ENCODE measurements at regions not wholly inside any gene's neighbourhood (a gene's known extent, or its start where the extent isn't known, plus 50 kb on each side); places are given as distances from the start of the nearest gene placed in this dataset.

- Histone ChIP-seq H3K27me3 (ENCODE audit: control insufficient read depth in 3 of 3, insufficient read depth in 3 of 3, low read length in 2 of 3) (no peaks in the 10 kb centered on the region), H3K36me3 (ENCODE audit: control insufficient read depth in 4 of 4, insufficient read depth in 4 of 4, low read length in 4 of 4) (no peaks in the 10 kb centered on the region), H3K27ac (ENCODE audit: low read depth in 1 of 2, low read length in 1 of 2) (no peak overlapping the region), H3K9me3 (ENCODE audit: control insufficient read depth in 4 of 4, insufficient read depth in 3 of 4, low read length in 3 of 4) (peaks cover 0 to 3% (median 0%) of the 10 kb centered on the region in 4 donors), H3K4me1 (ENCODE audit: control insufficient read depth in 5 of 5, insufficient read depth in 5 of 5, low read length in 5 of 5) (no peaks in the 10 kb centered on the region), H3K4me3 (no peak overlapping the region), H3K9ac (ENCODE audit: insufficient read depth in 1 of 2, low read length in 2 of 2) (no peak overlapping the region)
- WGBS, 2 donors: 86 to 89% methylated on average over 1 of the region's 1 CpG
- DNase-seq (no peak), ATAC-seq (ENCODE audit: insufficient read depth, low FRiP score) (no peak)
- TF ChIP-seq CTCF (IDR thresholded peaks at IDR 0.05; ENCODE audit: control extremely low read depth, extremely low read depth): no peak
These were observed 455.0 kb downstream of the EPHA3 start for GRCh38 chr3:89562373-89562772.

- Histone ChIP-seq H3K27ac (ENCODE audit: low read depth in 1 of 2, low read length in 1 of 2) (no peak overlapping the region), H3K36me3 (ENCODE audit: control insufficient read depth in 4 of 4, insufficient read depth in 4 of 4, low read length in 4 of 4) (no peaks in the 10 kb centered on the region), H3K9me3 (ENCODE audit: control insufficient read depth in 4 of 4, insufficient read depth in 3 of 4, low read length in 3 of 4) (peaks cover 0 to 3% (median 0%) of the 10 kb centered on the region in 4 donors), H3K4me1 (ENCODE audit: control insufficient read depth in 5 of 5, insufficient read depth in 5 of 5, low read length in 5 of 5) (no peaks in the 10 kb centered on the region), H3K4me3 (no peak overlapping the region), H3K9ac (ENCODE audit: insufficient read depth in 1 of 2, low read length in 2 of 2) (no peak overlapping the region), H3K27me3 (ENCODE audit: control insufficient read depth in 3 of 3, insufficient read depth in 3 of 3, low read length in 2 of 3) (no peaks in the 10 kb centered on the region)
- DNase-seq (no peak), ATAC-seq (ENCODE audit: insufficient read depth, low FRiP score) (no peak)
- TF ChIP-seq CTCF (IDR thresholded peaks at IDR 0.05; ENCODE audit: control extremely low read depth, extremely low read depth): no peak
These were observed 457.7 kb downstream of the EPHA3 start for GRCh38 chr3:89565098-89565497.

GRCh38 chr3:89570465-89570864, 463.0 kb downstream of the EPHA3 start:
- no peak for TF ChIP-seq CTCF (IDR thresholded peaks at IDR 0.05; ENCODE audit: control extremely low read depth, extremely low read depth)
- Histone ChIP-seq H3K27me3 (ENCODE audit: control insufficient read depth in 3 of 3, insufficient read depth in 3 of 3, low read length in 2 of 3) (no peaks in the 10 kb centered on the region), H3K27ac (ENCODE audit: low read depth in 1 of 2, low read length in 1 of 2) (no peak overlapping the region), H3K4me3 (no peak overlapping the region), H3K36me3 (ENCODE audit: control insufficient read depth in 4 of 4, insufficient read depth in 4 of 4, low read length in 4 of 4) (no peaks in the 10 kb centered on the region), H3K4me1 (ENCODE audit: control insufficient read depth in 5 of 5, insufficient read depth in 5 of 5, low read length in 5 of 5) (peaks cover 0 to 11% (median 0%) of the 10 kb centered on the region in 5 donors), H3K9ac (ENCODE audit: insufficient read depth in 1 of 2, low read length in 2 of 2) (no peak overlapping the region), H3K9me3 (ENCODE audit: control insufficient read depth in 4 of 4, insufficient read depth in 3 of 4, low read length in 3 of 4) (peaks cover 0 to 4% (median 0%) of the 10 kb centered on the region in 4 donors)
- DNase-seq (no peak), ATAC-seq (ENCODE audit: insufficient read depth, low FRiP score) (no peak)
- WGBS, 2 donors: 78 to 88% methylated on average over 6 of the region's 6 CpGs

- no peak for TF ChIP-seq CTCF (IDR thresholded peaks at IDR 0.05; ENCODE audit: control extremely low read depth, extremely low read depth)
- Histone ChIP-seq H3K4me1 (ENCODE audit: control insufficient read depth in 5 of 5, insufficient read depth in 5 of 5, low read length in 5 of 5) (peaks cover 0 to 11% (median 0%) of the 10 kb centered on the region in 5 donors), H3K4me3 (no peak overlapping the region), H3K27ac (ENCODE audit: low read depth in 1 of 2, low read length in 1 of 2) (no peak overlapping the region), H3K9me3 (ENCODE audit: control insufficient read depth in 4 of 4, insufficient read depth in 3 of 4, low read length in 3 of 4) (peaks cover 0 to 4% (median 0%) of the 10 kb centered on the region in 4 donors), H3K9ac (ENCODE audit: insufficient read depth in 1 of 2, low read length in 2 of 2) (no peak overlapping the region), H3K36me3 (ENCODE audit: control insufficient read depth in 4 of 4, insufficient read depth in 4 of 4, low read length in 4 of 4) (no peaks in the 10 kb centered on the region), H3K27me3 (ENCODE audit: control insufficient read depth in 3 of 3, insufficient read depth in 3 of 3, low read length in 2 of 3) (no peaks in the 10 kb centered on the region)
- ATAC-seq (ENCODE audit: insufficient read depth, low FRiP score): no peak
- peak in 2 of 3 donors; percentile 34 to 49 for DNase-seq
- WGBS, 2 donors: 67 to 87% methylated on average over 10 of the region's 10 CpGs
These were observed 463.9 kb downstream of the EPHA3 start for GRCh38 chr3:89571298-89571697.
